Mesenchymal stem cell (in vitro differentiated cells and primary cell): ENCODE measurements at regions not wholly inside any gene's neighbourhood (a gene's known extent, or its start where the extent isn't known, plus 50 kb on each side); places are given as distances from the start of the nearest gene placed in this dataset.

ENCODE experiments used
- DNase-seq: peaks from one replicate; pipeline ENCODE4 v3.0.0-alpha.2; 2013
- H2AFZ ChIP-seq: one replicate; pipeline ENCODE4 v1.6.1; 2013; ENCODE audit warnings: low read depth, mild to moderate bottlenecking, control low read depth, inconsistent platforms, low read length, moderate library complexity
- H2AK5ac ChIP-seq: 2 replicates; pipeline ENCODE4 v1.6.1; 2013; ENCODE audit warnings: low read length, moderate library complexity, mild to moderate bottlenecking, inconsistent platforms; ENCODE audit not compliant: severe bottlenecking
- H2BK120ac ChIP-seq: one replicate; pipeline ENCODE4 v1.6.1; 2013; ENCODE audit warnings: low read depth, mild to moderate bottlenecking, inconsistent platforms, low read length, moderate library complexity
- H2BK12ac ChIP-seq, 2 experiments: one replicate each; pipeline ENCODE4 v1.6.1; 2013; ENCODE audit warnings: inconsistent platforms in 2 of 2, low read length in 2 of 2, mild to moderate bottlenecking in 2 of 2, moderate library complexity in 2 of 2, control low read depth in 1 of 2
- H2BK15ac ChIP-seq: one replicate; pipeline ENCODE4 v1.6.1; 2013; ENCODE audit warnings: mild to moderate bottlenecking, low read depth, inconsistent platforms; ENCODE audit not compliant: poor library complexity, severe bottlenecking
- H2BK5ac ChIP-seq: 2 replicates; pipeline ENCODE4 v1.6.1; 2013; ENCODE audit warnings: low read depth, mild to moderate bottlenecking, low read length, control low read depth, inconsistent platforms; ENCODE audit not compliant: poor library complexity, severe bottlenecking
- H3K14ac ChIP-seq, 2 experiments: one replicate each; pipeline ENCODE4 v1.6.1; 2013; ENCODE audit warnings: inconsistent platforms in 2 of 2, low read length in 2 of 2, control low read depth in 1 of 2, mild to moderate bottlenecking in 1 of 2, moderate library complexity in 1 of 2
- H3K18ac ChIP-seq, 2 experiments: one replicate each; pipeline ENCODE4 v1.6.1; 2013; ENCODE audit warnings: inconsistent platforms in 2 of 2, low read length in 2 of 2, control low read depth in 1 of 2, low read depth in 1 of 2, mild to moderate bottlenecking in 1 of 2
- H3K23ac ChIP-seq, 2 experiments: one replicate each; pipeline ENCODE4 v1.6.1; 2013; ENCODE audit warnings: inconsistent platforms in 2 of 2, low read length in 2 of 2, mild to moderate bottlenecking in 2 of 2, moderate library complexity in 2 of 2, control low read depth in 1 of 2
- H3K27ac ChIP-seq: 2 replicates; pipeline ENCODE4 v1.5.1; 2013; ENCODE audit warnings: mild to moderate bottlenecking, moderate library complexity, low read length, control low read depth, inconsistent platforms; ENCODE audit not compliant: poor library complexity, severe bottlenecking
- H3K27me3 ChIP-seq, 2 experiments: 2 replicates each; pipeline versions ENCODE4 v1.6.1 to v1.7.0; 2013; ENCODE audit warnings: low read length in 2 of 2, mild to moderate bottlenecking in 2 of 2, moderate library complexity in 2 of 2, control low read depth in 1 of 2, inconsistent platforms in 1 of 2; ENCODE audit not compliant: control insufficient read depth in 1 of 2, insufficient read depth in 1 of 2
- H3K36me3 ChIP-seq, 2 experiments: 2 replicates each; pipeline versions ENCODE4 v1.6.1 to v1.7.0; 2013; ENCODE audit warnings: low read length in 2 of 2, control low read depth in 1 of 2, inconsistent platforms in 1 of 2, low read depth in 1 of 2, mild to moderate bottlenecking in 1 of 2; ENCODE audit not compliant: insufficient read depth in 2 of 2, control insufficient read depth in 1 of 2
- H3K4ac ChIP-seq, 2 experiments: one replicate each; pipeline ENCODE4 v1.6.1; 2013; ENCODE audit warnings: inconsistent platforms in 2 of 2, low read length in 2 of 2, mild to moderate bottlenecking in 2 of 2, moderate library complexity in 2 of 2, control low read depth in 1 of 2, low read depth in 1 of 2
- H3K4me1 ChIP-seq: 2 replicates; pipeline ENCODE4 v1.6.1; 2013; ENCODE audit warnings: low read depth, low read length, control low read depth; ENCODE audit not compliant: control insufficient read depth, insufficient read depth
- H3K4me2 ChIP-seq: 2 replicates; pipeline ENCODE4 v1.6.1; 2013; ENCODE audit warnings: low read length, mild to moderate bottlenecking, inconsistent platforms; ENCODE audit not compliant: poor library complexity, severe bottlenecking
- H3K4me3 ChIP-seq, 2 experiments: 2 replicates each; pipeline versions ENCODE4 v1.5.1 to v1.7.0; 2013; ENCODE audit warnings: low read length in 2 of 2, mild to moderate bottlenecking in 2 of 2, control low read depth in 1 of 2, low read depth in 1 of 2; ENCODE audit not compliant: insufficient read depth in 1 of 2
- H3K79me1 ChIP-seq: replicated peaks from 2 replicates; pipeline ENCODE4 v1.6.1; 2013; ENCODE audit warnings: mild to moderate bottlenecking, control low read depth, low read length, inconsistent platforms; ENCODE audit not compliant: poor library complexity, severe bottlenecking
- H3K9ac ChIP-seq: 2 replicates; pipeline ENCODE4 v1.7.0; 2013; ENCODE audit warnings: mild to moderate bottlenecking, low read length, moderate library complexity
- H3K9me3 ChIP-seq: 2 replicates; pipeline ENCODE4 v1.7.0; 2013; ENCODE audit warnings: mild to moderate bottlenecking, low read length; ENCODE audit not compliant: control insufficient read depth
- H4K8ac ChIP-seq: one replicate; pipeline ENCODE4 v1.6.1; 2013; ENCODE audit warnings: inconsistent platforms, mild to moderate bottlenecking, low read length, moderate library complexity
- H4K91ac ChIP-seq: one replicate; pipeline ENCODE4 v1.6.1; 2013; ENCODE audit warnings: mild to moderate bottlenecking, low read length, inconsistent platforms
- WGBS: methylation state at CpG from one replicate; pipeline ENCODE4 v1.1.7; 2013; ENCODE audit warnings: mixed read lengths; 5-methylcytosine and 5-hydroxymethylcytosine counted together

DNA sequence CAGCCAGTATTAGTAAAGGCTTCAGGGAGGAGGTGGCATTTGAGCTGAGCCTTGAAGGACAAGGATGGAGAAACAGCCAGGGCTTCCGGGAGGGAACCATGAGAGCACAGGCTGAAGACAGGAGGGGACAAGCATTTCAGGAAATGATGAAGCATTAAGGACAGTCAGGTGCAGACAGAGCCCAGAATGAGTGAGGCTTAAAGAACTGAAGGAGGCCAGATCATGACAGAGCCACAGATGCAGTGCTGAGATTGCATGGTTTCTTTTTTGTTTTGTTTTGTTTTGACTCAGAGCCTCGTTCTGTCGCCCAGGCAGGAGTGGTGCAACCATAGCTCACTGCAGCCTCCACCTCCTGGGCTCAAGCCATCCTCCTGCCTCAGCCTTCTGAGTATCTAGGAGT, 211.5 kb downstream of the SOX9 start:
- H4K8ac ChIP-seq: no peak overlapping the region
- H3K4me2 ChIP-seq: no peak overlapping the region
- H2BK120ac ChIP-seq: no peak overlapping the region
- H3K9me3 ChIP-seq: no peaks in the 10 kb centered on the region
- no peak overlapping the region for H3K27ac ChIP-seq
- H3K4me1 ChIP-seq: no peaks in the 10 kb centered on the region
- H3K9ac ChIP-seq: no peak overlapping the region
- no peak overlapping the region for H3K14ac ChIP-seq
- DNase-seq: peak; percentile 28
- no peak overlapping the region for H2BK15ac ChIP-seq
- H3K27me3 ChIP-seq: no peaks in the 10 kb centered on the region
- H2BK5ac ChIP-seq: no peak overlapping the region
- no peak overlapping the region for H3K4ac ChIP-seq
- H2AFZ ChIP-seq: no peak overlapping the region
- no peak overlapping the region for H3K4me3 ChIP-seq
- WGBS: 77% methylated on average over 3 of the region's 3 CpGs
- peak overlapping the region in 1 of 2 experiments; percentile 49 for H2BK12ac ChIP-seq
- H3K18ac ChIP-seq: no peak overlapping the region
- H2AK5ac ChIP-seq: peak overlapping the region; percentile 76
- H3K79me1 ChIP-seq: no peaks in the 10 kb centered on the region
- H4K91ac ChIP-seq: no peak overlapping the region
- H3K23ac ChIP-seq: no peak overlapping the region
- H3K36me3 ChIP-seq: no peaks in the 10 kb centered on the region

DNA sequence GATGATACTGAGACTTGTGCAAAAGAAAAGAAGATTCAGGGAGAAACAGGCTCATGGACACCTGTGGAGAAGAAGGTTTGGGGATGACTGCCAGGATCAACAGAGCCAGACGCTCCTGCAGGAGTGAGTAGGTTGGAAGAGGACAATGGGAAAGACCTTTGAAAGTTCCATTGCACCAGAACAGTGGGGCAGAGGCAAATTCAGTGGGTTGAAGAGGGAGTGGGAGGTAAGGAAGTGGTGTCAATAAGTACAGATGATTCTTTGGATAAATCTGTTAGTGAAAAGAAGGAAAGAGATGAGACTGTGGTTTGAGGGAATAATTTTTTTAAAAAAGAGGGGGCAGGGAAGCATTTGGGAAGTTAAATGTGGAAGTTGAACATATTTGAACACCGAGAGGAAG, 212.8 kb downstream of the SOX9 start:
- Histone ChIP-seq H3K18ac (no peak overlapping the region), H3K36me3 (no peaks in the 10 kb centered on the region), H3K27me3 (no peaks in the 10 kb centered on the region), H4K8ac (no peak overlapping the region), H2AK5ac (no peak overlapping the region), H3K27ac (no peak overlapping the region), H3K23ac (no peak overlapping the region), H3K4ac (no peak overlapping the region), H2AFZ (no peak overlapping the region), H3K79me1 (no peaks in the 10 kb centered on the region), H3K4me2 (no peak overlapping the region), H3K14ac (no peak overlapping the region), H2BK15ac (no peak overlapping the region), H3K9ac (no peak overlapping the region), H3K4me1 (peaks cover 5% of the 10 kb centered on the region), H4K91ac (no peak overlapping the region), H3K9me3 (no peaks in the 10 kb centered on the region), H2BK12ac (peak overlapping the region in 1 of 2 experiments; percentile 8), H3K4me3 (no peak overlapping the region), H2BK120ac (no peak overlapping the region), H2BK5ac (no peak overlapping the region)
- WGBS: 94% methylated on average over 2 of the region's 2 CpGs
- no peak for DNase-seq

DNA sequence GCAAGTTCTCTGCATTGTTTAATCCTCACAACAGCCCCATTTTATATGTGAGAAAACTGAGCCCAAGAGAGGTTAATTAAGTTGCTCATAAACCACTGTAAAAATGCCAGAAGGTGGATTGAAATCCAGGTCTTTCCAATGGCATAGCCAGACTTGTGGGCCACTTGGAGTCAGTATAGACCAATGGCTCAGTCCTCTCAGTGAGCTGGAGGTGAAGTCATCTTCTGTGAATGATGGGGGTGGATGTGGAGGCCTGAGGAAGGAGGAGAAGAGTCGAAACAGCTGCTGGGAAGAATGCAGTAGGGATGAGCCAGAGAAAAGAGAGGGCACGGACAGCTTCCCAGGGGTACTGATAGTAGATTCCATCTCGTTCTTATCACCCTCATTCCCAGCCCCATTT, 213.4 kb downstream of the SOX9 start:
- Histone ChIP-seq H3K27me3 (no peaks in the 10 kb centered on the region), H3K79me1 (no peaks in the 10 kb centered on the region), H2BK5ac (no peak overlapping the region), H3K4me2 (no peak overlapping the region), H4K91ac (no peak overlapping the region), H2BK12ac (peak overlapping the region in 1 of 2 experiments; percentile 33), H3K14ac (no peak overlapping the region), H3K4ac (no peak overlapping the region), H3K9ac (no peak overlapping the region), H3K4me3 (no peak overlapping the region), H2AFZ (no peak overlapping the region), H3K9me3 (no peaks in the 10 kb centered on the region), H3K27ac (no peak overlapping the region), H2BK120ac (no peak overlapping the region), H2BK15ac (no peak overlapping the region), H3K23ac (no peak overlapping the region), H3K18ac (peak overlapping the region in 1 of 2 experiments; percentile 41), H4K8ac (no peak overlapping the region), H3K36me3 (no peaks in the 10 kb centered on the region), H2AK5ac (no peak overlapping the region), H3K4me1 (peaks cover 9% of the 10 kb centered on the region)
- DNase-seq: peak; percentile 72
- WGBS: no CpG with 5 or more reads among the region's 3 CpGs

DNA sequence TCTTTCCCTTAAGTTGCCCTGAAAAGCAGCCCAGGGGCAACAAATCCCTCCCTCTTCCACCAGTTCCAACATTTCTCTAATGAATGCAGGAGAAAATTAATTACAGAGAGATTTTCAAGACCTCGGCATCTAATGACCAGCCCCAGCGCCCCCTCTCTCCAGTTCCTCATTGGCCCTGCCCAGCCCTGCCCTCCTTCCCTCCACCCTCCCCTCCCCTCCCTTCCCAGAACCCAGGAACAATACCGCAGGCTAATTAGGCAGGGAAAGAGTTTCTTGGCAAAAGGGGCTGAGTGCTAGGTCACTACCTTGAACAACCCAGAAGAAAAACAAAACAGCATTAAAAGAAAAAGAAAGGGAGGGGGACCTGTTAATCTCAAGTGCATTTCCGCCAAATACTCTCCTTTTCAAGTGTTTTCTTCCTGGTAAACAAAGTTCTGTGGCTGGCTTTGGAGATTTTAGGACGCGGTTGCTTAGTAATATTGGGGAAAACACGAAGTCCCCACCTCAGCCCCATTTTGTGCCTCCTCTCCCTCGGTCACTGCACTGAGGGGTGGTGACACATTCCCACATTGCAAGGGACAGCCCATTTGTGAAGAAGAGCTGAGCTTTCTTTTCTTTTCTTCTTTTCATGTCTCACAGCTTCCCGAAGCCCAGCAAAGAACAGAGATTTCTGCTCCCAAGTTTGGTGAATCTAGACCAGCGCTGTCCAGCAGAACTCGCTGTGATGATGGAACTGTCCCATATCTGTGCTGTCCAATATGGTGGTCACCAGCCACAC, 215.4 kb downstream of the SOX9 start:
- Histone ChIP-seq H3K4me1 (peaks cover 13% of the 10 kb centered on the region), H2BK120ac (peak overlapping the region; percentile 64), H3K9ac (no peak overlapping the region), H3K27me3 (no peaks in the 10 kb centered on the region), H3K18ac (peak overlapping the region; percentile 8 to 70), H2BK15ac (no peak overlapping the region), H3K4me3 (no peak overlapping the region), H2BK12ac (peak overlapping the region; percentile 83 to 91), H3K9me3 (no peaks in the 10 kb centered on the region), H3K4me2 (no peak overlapping the region), H3K79me1 (no peaks in the 10 kb centered on the region), H3K27ac (no peak overlapping the region), H2BK5ac (no peak overlapping the region), H3K4ac (peak overlapping the region in 1 of 2 experiments; percentile 73), H4K8ac (peak overlapping the region; percentile 39), H3K36me3 (no peaks in the 10 kb centered on the region), H3K14ac (no peak overlapping the region), H2AK5ac (peak overlapping the region; percentile 71), H2AFZ (no peak overlapping the region), H3K23ac (no peak overlapping the region), H4K91ac (peak overlapping the region; percentile 23)
- WGBS: 46% methylated on average over 7 of the region's 11 CpGs
- peak; percentile 46 for DNase-seq
